ENCODE measurements at regions not wholly inside any gene's neighbourhood (a gene's known extent, or its start where the extent isn't known, plus 50 kb on each side); places are given as distances from the start of the nearest gene placed in this dataset.

DNA sequence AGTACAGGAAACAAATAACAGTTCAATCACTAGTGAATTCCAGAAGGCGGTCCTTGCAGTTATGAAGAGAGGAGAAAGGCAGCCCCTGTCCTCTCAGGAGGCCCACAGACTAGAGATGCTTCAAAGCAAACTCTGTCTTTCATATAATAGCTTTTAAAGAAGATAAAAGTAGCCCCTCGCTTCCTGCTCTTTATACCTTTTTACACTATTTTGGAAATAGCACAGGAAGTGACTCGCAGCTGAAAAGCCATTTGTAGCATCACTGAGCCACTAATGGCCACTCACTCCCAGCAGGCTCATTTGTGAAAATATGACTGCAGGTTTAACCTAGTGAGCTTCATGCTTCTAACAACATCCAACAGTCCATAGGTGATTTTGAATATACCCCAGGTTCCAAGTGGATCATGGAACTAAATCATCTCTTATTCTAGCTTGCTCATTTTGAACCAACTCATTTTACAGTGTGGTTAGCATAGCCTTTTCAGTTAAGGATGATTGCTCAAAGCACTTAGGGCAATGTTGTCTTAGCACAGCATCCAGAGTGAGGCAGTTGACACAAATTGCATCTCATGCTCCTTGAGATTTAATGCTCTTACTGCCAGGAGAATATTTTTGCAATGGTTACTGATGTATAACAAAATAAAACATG, 136.0 kb upstream of the NRSN1 start:
- no peak overlapping the region for H3K4me3 ChIP-seq
- TF ChIP-seq, protein P1, sequence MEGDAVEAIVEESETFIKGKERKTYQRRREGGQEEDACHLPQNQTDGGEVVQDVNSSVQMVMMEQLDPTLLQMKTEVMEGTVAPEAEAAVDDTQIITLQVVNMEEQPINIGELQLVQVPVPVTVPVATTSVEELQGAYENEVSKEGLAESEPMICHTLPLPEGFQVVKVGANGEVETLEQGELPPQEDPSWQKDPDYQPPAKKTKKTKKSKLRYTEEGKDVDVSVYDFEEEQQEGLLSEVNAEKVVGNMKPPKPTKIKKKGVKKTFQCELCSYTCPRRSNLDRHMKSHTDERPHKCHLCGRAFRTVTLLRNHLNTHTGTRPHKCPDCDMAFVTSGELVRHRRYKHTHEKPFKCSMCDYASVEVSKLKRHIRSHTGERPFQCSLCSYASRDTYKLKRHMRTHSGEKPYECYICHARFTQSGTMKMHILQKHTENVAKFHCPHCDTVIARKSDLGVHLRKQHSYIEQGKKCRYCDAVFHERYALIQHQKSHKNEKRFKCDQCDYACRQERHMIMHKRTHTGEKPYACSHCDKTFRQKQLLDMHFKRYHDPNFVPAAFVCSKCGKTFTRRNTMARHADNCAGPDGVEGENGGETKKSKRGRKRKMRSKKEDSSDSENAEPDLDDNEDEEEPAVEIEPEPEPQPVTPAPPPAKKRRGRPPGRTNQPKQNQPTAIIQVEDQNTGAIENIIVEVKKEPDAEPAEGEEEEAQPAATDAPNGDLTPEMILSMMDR (IDR thresholded peaks at IDR 0.05) = no peak
- DNase-seq (ENCODE audit: low spot score) = no peak
- H3K27ac ChIP-seq = no peak overlapping the region

DNA sequence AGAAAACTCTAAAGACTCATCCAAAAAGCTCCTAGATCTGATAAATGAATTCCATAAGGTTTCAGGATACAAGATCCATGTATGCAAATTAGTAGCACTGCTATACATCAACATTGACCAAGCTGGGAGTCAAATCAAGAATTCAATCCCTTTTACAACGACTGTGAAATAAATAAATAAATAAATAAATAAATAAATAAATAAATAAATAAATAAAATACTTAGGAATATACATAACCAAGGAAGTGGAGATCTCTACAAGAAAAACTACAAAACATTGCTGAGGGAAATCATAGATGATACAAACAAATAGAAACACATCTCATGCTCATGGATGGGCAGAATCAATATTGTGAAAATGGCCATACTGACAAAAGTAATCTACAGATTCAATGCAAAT, 132.0 kb upstream of the NRSN1 start:
- DNase-seq (ENCODE audit: low spot score) = no peak
- H3K4me3 ChIP-seq = no peak overlapping the region
- H3K27ac ChIP-seq = no peak overlapping the region
- TF ChIP-seq, protein P1 (IDR thresholded peaks at IDR 0.05) = no peak

DNA sequence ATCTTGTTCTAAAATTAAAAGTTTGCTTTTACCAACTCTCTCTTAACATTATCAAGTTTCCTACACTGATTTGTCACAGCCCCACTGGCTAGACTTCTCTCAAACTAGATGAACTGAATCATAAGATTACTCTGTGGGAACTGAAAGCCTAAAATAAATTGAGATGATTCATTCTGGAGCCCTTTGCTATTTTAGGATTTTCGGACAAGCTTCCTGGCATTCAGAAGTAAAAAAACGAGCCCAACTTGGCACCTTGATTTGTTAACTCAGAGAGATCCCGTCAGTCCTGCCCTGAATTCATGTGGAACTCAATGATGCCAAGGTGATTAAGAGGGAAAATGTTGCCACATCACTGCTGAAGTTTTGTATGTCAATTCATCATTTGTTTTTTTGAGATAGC, 122.0 kb upstream of the NRSN1 start:
- Histone ChIP-seq H3K27ac (peak overlapping the region; percentile 21 to 70), H3K4me3 (no peak overlapping the region)
- TF ChIP-seq, protein P1 (IDR thresholded peaks at IDR 0.05) = no peak
- no peak for DNase-seq (ENCODE audit: low spot score)

DNA sequence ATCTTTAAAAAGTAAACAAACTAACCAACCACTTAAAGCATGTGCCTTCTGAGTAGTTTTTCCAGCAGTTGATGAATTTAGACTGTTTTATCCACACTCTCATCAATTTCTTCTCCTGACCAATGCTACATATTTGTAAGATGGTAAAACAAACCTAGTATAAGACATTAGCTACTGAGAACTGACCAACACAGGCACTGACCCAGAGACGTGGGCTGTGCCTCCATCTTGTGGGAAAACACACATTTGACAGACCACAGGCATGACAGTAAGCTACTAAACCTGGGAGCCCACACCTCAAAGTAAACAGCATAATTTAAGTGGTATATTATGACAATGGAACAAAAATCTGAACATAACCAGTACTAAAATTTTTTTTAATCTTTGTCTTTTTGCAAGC, 121.4 kb upstream of the NRSN1 start:
- no peak overlapping the region for H3K4me3 ChIP-seq
- no peak for DNase-seq (ENCODE audit: low spot score)
- TF ChIP-seq, protein P1 (IDR thresholded peaks at IDR 0.05) = no peak
- peak overlapping the region; percentile 21 to 70 for H3K27ac ChIP-seq

DNA sequence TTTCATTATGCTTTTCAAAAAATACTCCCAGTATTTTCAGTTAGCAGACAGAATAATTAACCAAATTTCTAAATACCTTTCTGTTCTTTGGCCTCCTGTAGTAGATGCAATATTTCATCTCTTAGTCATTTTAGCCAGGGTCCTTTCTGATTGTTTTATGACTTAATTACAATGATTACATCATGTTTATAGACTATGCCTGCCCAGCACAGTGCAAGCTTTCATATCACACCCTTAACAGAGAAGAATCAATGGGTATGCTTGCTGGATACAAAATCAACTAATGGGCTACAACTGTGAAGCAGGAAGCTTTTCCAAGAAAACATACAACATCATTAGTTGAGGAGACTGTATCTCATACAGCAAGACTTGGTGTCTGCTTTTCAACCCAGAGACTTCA, 119.8 kb upstream of the NRSN1 start:
- TF ChIP-seq, protein P1 (IDR thresholded peaks at IDR 0.05) = no peak
- H3K27ac ChIP-seq = no peak overlapping the region
- H3K4me3 ChIP-seq = no peak overlapping the region
- no peak for DNase-seq (ENCODE audit: low spot score)

DNA sequence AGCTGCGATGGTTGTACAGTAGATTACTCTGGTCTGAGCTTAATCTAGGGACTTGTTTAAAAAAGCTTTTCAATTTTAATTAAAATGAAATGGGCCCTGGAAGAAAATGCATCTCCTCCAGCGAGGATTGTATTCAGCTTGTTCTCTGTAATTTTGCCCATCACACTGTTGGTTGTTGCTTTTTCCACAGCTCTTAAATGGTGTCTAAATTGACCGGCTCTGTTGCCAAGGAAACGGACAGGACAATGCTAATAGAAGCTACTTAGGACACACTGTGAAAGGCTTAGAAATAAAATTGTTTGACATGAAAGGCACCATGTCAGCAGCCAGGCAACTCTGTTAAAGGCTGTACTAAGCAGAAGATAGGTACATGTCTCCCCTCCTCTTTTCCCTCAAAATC, 116.7 kb upstream of the NRSN1 start:
- no peak overlapping the region for H3K4me3 ChIP-seq
- TF ChIP-seq, protein P1 (IDR thresholded peaks at IDR 0.05) = no peak
- H3K27ac ChIP-seq = no peak overlapping the region
- DNase-seq (ENCODE audit: low spot score) = no peak

DNA sequence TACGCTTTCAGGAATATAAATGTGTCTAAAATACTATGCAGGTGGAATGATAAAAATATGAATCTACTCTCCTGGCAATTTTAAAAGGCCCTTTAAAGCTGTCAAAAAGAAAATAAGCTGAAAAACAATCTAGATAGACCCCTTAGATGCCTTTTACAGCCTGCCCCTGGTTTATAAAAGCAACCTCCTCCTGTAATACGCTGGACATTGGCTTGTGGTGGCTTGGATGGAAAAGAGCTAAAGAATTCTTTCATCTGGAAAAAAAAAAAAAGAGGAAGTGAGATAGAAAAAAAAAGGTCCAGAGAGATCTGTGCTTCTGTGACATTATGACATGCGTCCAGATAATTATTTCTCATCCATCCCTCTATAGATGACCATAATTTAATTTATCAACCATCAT, 115.9 kb upstream of the NRSN1 start:
- Histone ChIP-seq H3K27ac (no peak overlapping the region), H3K4me3 (no peak overlapping the region)
- TF ChIP-seq, protein P1 (IDR thresholded peaks at IDR 0.05) = no peak
- no peak for DNase-seq (ENCODE audit: low spot score)

All from coronary artery (tissue), 2 donors.